GM12801 (cell line): ENCODE measurements at regions not wholly inside any gene's neighbourhood (a gene's known extent, or its start where the extent isn't known, plus 50 kb on each side); places are given as distances from the start of the nearest gene placed in this dataset.

ENCODE experiments used
- TF ChIP-seq, protein P1 (sequence below): IDR thresholded peaks from one replicate; pipeline ENCODE4 v1.5.1; 2011; ENCODE audit warnings: control low read depth; ENCODE audit not compliant: insufficient read length; ENCODE audit errors: extremely low read depth

DNA sequence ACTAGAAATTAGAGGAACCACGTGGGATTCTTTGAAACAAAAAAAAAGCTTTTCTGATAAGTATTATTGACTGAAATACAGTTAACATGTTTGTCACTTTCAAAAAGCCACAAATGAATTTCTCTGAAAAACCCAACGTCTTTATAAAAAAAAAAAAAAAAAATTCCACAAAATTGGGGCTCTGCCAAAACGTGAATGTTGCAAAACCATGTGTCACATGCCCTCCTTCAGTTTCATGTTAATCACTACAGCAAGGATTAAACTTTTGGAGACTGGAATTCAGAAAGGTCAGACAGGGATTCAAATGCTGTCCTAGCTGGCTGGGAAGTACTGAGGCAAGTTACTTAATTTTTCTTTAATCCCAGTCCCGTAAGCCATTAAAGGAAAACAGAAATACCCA, 278.0 kb upstream of the KLF14 start:
- TF ChIP-seq, protein P1, sequence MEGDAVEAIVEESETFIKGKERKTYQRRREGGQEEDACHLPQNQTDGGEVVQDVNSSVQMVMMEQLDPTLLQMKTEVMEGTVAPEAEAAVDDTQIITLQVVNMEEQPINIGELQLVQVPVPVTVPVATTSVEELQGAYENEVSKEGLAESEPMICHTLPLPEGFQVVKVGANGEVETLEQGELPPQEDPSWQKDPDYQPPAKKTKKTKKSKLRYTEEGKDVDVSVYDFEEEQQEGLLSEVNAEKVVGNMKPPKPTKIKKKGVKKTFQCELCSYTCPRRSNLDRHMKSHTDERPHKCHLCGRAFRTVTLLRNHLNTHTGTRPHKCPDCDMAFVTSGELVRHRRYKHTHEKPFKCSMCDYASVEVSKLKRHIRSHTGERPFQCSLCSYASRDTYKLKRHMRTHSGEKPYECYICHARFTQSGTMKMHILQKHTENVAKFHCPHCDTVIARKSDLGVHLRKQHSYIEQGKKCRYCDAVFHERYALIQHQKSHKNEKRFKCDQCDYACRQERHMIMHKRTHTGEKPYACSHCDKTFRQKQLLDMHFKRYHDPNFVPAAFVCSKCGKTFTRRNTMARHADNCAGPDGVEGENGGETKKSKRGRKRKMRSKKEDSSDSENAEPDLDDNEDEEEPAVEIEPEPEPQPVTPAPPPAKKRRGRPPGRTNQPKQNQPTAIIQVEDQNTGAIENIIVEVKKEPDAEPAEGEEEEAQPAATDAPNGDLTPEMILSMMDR = no peak

- TF ChIP-seq, protein P1 = no peak
Measured at GRCh38 chr7:131012477-131013031, 278.5 kb upstream of the KLF14 start.

DNA sequence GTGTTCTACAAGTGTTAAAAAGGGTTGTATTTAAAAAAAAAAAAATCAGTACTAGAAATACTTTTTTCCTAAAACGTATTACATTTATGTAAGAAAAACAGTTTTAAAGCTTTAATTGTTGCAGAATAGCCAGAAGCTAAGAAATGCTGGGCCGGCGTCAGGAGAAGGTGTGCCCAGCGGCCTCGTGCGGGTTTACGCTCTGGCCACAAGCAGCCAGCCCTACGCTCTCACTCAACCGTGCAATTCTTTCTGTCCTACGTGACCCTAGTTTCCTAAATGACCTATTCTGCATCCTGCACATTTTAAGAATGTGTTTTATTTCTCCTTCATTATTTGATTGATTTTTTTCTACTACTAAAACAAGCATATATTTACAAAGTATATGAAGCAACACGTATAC, 279.7 kb upstream of the KLF14 start:
- TF ChIP-seq, protein P1 = no peak

- TF ChIP-seq, protein P1 = no peak
Measured at GRCh38 chr7:131014906-131015656, 281.1 kb upstream of the KLF14 start.

DNA sequence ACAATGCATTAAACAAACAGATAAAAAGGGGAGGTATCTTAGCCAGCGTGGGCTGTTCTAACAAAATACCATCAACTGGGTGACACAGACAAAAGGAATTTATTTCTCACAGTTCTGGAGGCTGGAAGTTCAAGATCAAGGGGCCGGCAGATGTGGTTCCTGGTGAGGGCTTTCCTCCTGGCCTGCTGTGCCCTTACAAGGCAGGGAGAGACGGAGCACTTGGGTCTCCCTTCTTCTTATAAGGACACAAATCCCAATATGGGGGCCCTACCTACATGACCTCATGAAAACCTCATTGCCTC, 281.6 kb upstream of the KLF14 start:
- TF ChIP-seq, protein P1 = no peak

- TF ChIP-seq, protein P1 = no peak
Measured at GRCh38 chr7:131016230-131016629, 282.2 kb upstream of the KLF14 start.

- TF ChIP-seq, protein P1 = no peak
Measured at GRCh38 chr7:131019351-131019750, 285.3 kb upstream of the KLF14 start.
